HG03521 (cell line): ENCODE measurements at regions not wholly inside any gene's neighbourhood (a gene's known extent, or its start where the extent isn't known, plus 50 kb on each side); places are given as distances from the start of the nearest gene placed in this dataset.
"Not testable (repeated sequence)": the region's sequence is repeated elsewhere in the genome, so short reads cannot be mapped to it uniquely, and the experiment has no call there.

Experiments
- ATAC-seq: cut with Tn5 transposase; IDR thresholded peaks from one replicate; pipeline ENCODE4 v1.9.1; 2021; ENCODE audit warnings: mild to moderate bottlenecking, moderate library complexity; ENCODE audit not compliant: unreplicated experiment

- no peak for ATAC-seq
Observed at GRCh38 chr20:12112089-12112474, 194.4 kb downstream of the BTBD3 start.

- no peak for ATAC-seq
Observed at GRCh38 chr20:12112665-12113064, 195.0 kb downstream of the BTBD3 start.

GRCh38 chr20:12113075-12113467 is 195.4 kb downstream of the BTBD3 start:
- ATAC-seq: no peak

GRCh38 chr20:12113468-12114371 is 196.0 kb downstream of the BTBD3 start:
- ATAC-seq: no peak

GRCh38 chr20:12129114-12129513 is 211.4 kb downstream of the BTBD3 start:
- ATAC-seq: not testable (repeated sequence)

GRCh38 chr20:12129532-12129931 is 211.8 kb downstream of the BTBD3 start:
- not testable (repeated sequence) for ATAC-seq

GRCh38 chr20:12130781-12131180 is 213.1 kb downstream of the BTBD3 start:
- no peak for ATAC-seq

- ATAC-seq: no peak
Observed at GRCh38 chr20:12133553-12133952, 215.9 kb downstream of the BTBD3 start.

- not testable (repeated sequence) for ATAC-seq
Observed at GRCh38 chr20:12145951-12146350, 228.3 kb downstream of the BTBD3 start.

GRCh38 chr20:12152996-12153395 is 235.3 kb downstream of the BTBD3 start:
- ATAC-seq: no peak

GRCh38 chr20:12153628-12154027 is 235.9 kb downstream of the BTBD3 start:
- no peak for ATAC-seq

- no peak for ATAC-seq
Observed at GRCh38 chr20:12156252-12156651, 238.6 kb downstream of the BTBD3 start.

GRCh38 chr20:12159261-12159660 is 241.6 kb downstream of the BTBD3 start:
- ATAC-seq: no peak

- ATAC-seq: no peak
Observed at GRCh38 chr20:12161734-12162133, 244.0 kb downstream of the BTBD3 start.

GRCh38 chr20:12166053-12166717 is 248.5 kb downstream of the BTBD3 start:
- no peak for ATAC-seq

- no peak for ATAC-seq
Observed at GRCh38 chr20:12170406-12170805, 252.7 kb downstream of the BTBD3 start.

GRCh38 chr20:12171923-12172524 is 254.3 kb downstream of the BTBD3 start:
- no peak for ATAC-seq

GRCh38 chr20:12173347-12174012 is 255.8 kb downstream of the BTBD3 start:
- ATAC-seq: no peak

- no peak for ATAC-seq
Observed at GRCh38 chr20:12175538-12175937, 257.8 kb downstream of the BTBD3 start.

GRCh38 chr20:12177657-12178293 is 260.1 kb downstream of the BTBD3 start:
- ATAC-seq: no peak

GRCh38 chr20:12179692-12180091 is 262.0 kb downstream of the BTBD3 start:
- ATAC-seq: no peak
